Lower leg skin (tissue), 3 donors: ENCODE measurements at regions not wholly inside any gene's neighbourhood (a gene's known extent, or its start where the extent isn't known, plus 50 kb on each side); places are given as distances from the start of the nearest gene placed in this dataset.

ENCODE experiments used
- POLR2A ChIP-seq, 2 donors: fragments of 450-650 bp; IDR thresholded peaks; one replicate each; pipeline ENCODE4 v1.6.1; 2016 to 2017; ENCODE audit warnings: antibody characterized with exemption in 2 of 2, mild to moderate bottlenecking in 1 of 2, moderate library complexity in 1 of 2
- TF ChIP-seq, protein P1 (sequence below), 3 donors: fragments of 450-650 bp; IDR thresholded peaks; one replicate each; pipeline ENCODE4 v1.5.1; 2016; ENCODE audit warnings: antibody characterized with exemption in 3 of 3, mild to moderate bottlenecking in 3 of 3, moderate library complexity in 2 of 3

DNA sequence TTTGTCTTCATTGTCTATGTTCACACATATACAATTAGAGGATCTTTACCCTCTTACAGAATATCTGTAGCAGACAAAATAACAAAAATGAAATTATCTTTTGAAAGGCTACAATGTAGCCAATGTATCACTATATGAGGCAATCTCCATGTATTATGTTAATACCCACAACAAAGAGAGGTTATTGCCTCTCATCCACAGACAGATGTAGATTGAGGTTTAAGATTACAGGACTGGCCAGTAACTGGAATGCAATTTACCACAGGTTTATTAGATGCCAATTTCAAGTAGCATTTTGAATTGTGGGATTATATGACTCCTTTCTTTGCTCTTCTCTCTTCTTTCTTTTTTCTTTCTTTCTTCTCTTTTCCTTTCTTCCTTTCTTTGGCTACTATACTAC is 242.6 kb downstream of the ANKRD50 start:
- TF ChIP-seq, protein P1, sequence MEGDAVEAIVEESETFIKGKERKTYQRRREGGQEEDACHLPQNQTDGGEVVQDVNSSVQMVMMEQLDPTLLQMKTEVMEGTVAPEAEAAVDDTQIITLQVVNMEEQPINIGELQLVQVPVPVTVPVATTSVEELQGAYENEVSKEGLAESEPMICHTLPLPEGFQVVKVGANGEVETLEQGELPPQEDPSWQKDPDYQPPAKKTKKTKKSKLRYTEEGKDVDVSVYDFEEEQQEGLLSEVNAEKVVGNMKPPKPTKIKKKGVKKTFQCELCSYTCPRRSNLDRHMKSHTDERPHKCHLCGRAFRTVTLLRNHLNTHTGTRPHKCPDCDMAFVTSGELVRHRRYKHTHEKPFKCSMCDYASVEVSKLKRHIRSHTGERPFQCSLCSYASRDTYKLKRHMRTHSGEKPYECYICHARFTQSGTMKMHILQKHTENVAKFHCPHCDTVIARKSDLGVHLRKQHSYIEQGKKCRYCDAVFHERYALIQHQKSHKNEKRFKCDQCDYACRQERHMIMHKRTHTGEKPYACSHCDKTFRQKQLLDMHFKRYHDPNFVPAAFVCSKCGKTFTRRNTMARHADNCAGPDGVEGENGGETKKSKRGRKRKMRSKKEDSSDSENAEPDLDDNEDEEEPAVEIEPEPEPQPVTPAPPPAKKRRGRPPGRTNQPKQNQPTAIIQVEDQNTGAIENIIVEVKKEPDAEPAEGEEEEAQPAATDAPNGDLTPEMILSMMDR (IDR thresholded peaks at IDR 0.05) = no peak
- no peak for TF ChIP-seq POLR2A (IDR thresholded peaks at IDR 0.05)
